DND-41 (cell line): ENCODE measurements at regions not wholly inside any gene's neighbourhood (a gene's known extent, or its start where the extent isn't known, plus 50 kb on each side); places are given as distances from the start of the nearest gene placed in this dataset.

Source experiments
- ATAC-seq: fragments of 200-7000 bp; cut with Tn5 transposase; 3 replicates; pipeline ENCODE4 v1.9.1; 2021; ENCODE audit warnings: low read depth; ENCODE audit not compliant: insufficient read depth
- DNase-seq: peaks from one replicate; pipeline ENCODE4 v3.0.0-alpha.2; 2020
- H2AFZ ChIP-seq: 2 replicates; pipeline ENCODE4 v1.6.0; 2012; ENCODE audit warnings: low read depth, low read length
- H3K27ac ChIP-seq: 2 replicates; pipeline ENCODE4 v1.5.1; 2012; ENCODE audit warnings: low read length, inconsistent platforms
- H3K27me3 ChIP-seq: fragments of 200-600 bp; sonication (generic); 2 replicates; pipeline ENCODE4 v1.6.0; 2012; ENCODE audit warnings: low read length, mild to moderate bottlenecking, inconsistent platforms; ENCODE audit not compliant: insufficient read depth, poor library complexity
- H3K36me3 ChIP-seq: 2 replicates; pipeline ENCODE4 v1.5.1; 2012; ENCODE audit warnings: low read length, inconsistent platforms; ENCODE audit not compliant: insufficient read depth
- H3K4me1 ChIP-seq: 2 replicates; pipeline ENCODE4 v1.5.1; 2012; ENCODE audit warnings: mild to moderate bottlenecking, low read length; ENCODE audit not compliant: insufficient read depth
- H3K4me2 ChIP-seq: 2 replicates; pipeline ENCODE4 v1.6.0; 2012; ENCODE audit warnings: mild to moderate bottlenecking, moderate library complexity, low read length, inconsistent platforms; ENCODE audit not compliant: insufficient read depth
- H3K4me3 ChIP-seq, 2 experiments: fragments of 200-600 bp in 1 of 2; shearing (Covaris generic) in 1 of 2; 2 replicates each; pipeline ENCODE4 v1.5.1; 2012 to 2016; ENCODE audit warnings: inconsistent platforms in 2 of 2, low read length in 2 of 2, mild to moderate bottlenecking in 2 of 2, low read depth in 1 of 2, moderate library complexity in 1 of 2
- H3K79me2 ChIP-seq: 2 replicates; pipeline ENCODE4 v1.6.0; 2012; ENCODE audit warnings: low read length, inconsistent platforms; ENCODE audit not compliant: insufficient read depth
- H3K9ac ChIP-seq: 2 replicates; pipeline ENCODE4 v1.6.0; 2012; ENCODE audit warnings: low read depth, mild to moderate bottlenecking, inconsistent platforms, low read length, moderate library complexity
- H3K9me3 ChIP-seq: 2 replicates; pipeline ENCODE4 v1.5.1; 2012; ENCODE audit warnings: low read length, moderate library complexity, mild to moderate bottlenecking, inconsistent platforms; ENCODE audit not compliant: insufficient read depth, severe bottlenecking
- H4K20me1 ChIP-seq: 2 replicates; pipeline ENCODE4 v1.6.0; 2012; ENCODE audit warnings: low read length; ENCODE audit not compliant: insufficient read depth
- EZH2 ChIP-seq: IDR thresholded peaks from 3 replicates; pipeline ENCODE4 v1.6.1; 2012; ENCODE audit warnings: borderline replicate concordance, low read depth, mild to moderate bottlenecking, moderate library complexity, low read length, inconsistent platforms; ENCODE audit not compliant: severe bottlenecking
- TF ChIP-seq, protein P1 (sequence below): IDR thresholded peaks from 2 replicates; pipeline ENCODE4 v1.5.1; 2012; ENCODE audit warnings: borderline replicate concordance, low read length, moderate library complexity, mild to moderate bottlenecking; ENCODE audit not compliant: poor library complexity, severe bottlenecking; ENCODE audit errors: extremely low read depth

DNA sequence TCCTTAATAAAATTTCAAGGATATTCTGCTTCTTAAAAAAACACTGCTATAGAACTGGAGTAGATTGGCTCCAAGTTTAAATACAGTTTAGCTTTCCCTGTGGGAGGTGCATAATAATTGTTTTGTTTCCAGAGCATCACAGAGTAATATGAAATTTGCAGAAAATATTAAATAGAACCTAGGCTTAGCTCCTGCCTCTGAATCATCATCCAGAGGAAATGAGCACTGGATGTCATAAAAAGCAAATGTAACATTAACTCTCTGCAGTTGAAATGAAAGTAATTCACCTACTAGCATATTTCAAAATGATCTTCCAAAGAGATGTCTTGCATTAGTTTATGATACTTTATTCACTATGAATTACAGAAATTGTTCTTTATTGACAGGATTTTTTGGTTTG, 769.8 kb downstream of the C12orf50 start:
- H3K27me3 ChIP-seq = no peaks in the 10 kb centered on the region
- H3K9ac ChIP-seq = no peak overlapping the region
- H2AFZ ChIP-seq = no peak overlapping the region
- H3K4me3 ChIP-seq = no peak overlapping the region
- no peaks in the 10 kb centered on the region for H3K79me2 ChIP-seq
- H3K9me3 ChIP-seq = no peaks in the 10 kb centered on the region
- H3K4me1 ChIP-seq = no peaks in the 10 kb centered on the region
- ATAC-seq (no peak), DNase-seq (no peak)
- H3K36me3 ChIP-seq = no peaks in the 10 kb centered on the region
- H4K20me1 ChIP-seq = no peaks in the 10 kb centered on the region
- TF ChIP-seq, protein P1, sequence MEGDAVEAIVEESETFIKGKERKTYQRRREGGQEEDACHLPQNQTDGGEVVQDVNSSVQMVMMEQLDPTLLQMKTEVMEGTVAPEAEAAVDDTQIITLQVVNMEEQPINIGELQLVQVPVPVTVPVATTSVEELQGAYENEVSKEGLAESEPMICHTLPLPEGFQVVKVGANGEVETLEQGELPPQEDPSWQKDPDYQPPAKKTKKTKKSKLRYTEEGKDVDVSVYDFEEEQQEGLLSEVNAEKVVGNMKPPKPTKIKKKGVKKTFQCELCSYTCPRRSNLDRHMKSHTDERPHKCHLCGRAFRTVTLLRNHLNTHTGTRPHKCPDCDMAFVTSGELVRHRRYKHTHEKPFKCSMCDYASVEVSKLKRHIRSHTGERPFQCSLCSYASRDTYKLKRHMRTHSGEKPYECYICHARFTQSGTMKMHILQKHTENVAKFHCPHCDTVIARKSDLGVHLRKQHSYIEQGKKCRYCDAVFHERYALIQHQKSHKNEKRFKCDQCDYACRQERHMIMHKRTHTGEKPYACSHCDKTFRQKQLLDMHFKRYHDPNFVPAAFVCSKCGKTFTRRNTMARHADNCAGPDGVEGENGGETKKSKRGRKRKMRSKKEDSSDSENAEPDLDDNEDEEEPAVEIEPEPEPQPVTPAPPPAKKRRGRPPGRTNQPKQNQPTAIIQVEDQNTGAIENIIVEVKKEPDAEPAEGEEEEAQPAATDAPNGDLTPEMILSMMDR = no peak
- TF ChIP-seq EZH2 = no peak
- no peak overlapping the region for H3K27ac ChIP-seq
- no peak overlapping the region for H3K4me2 ChIP-seq

- no peak for ATAC-seq
- Histone ChIP-seq H3K9ac (no peak overlapping the region), H3K4me3 (no peak overlapping the region), H3K4me1 (no peaks in the 10 kb centered on the region), H3K9me3 (no peaks in the 10 kb centered on the region), H4K20me1 (no peaks in the 10 kb centered on the region), H3K27ac (no peak overlapping the region), H3K4me2 (no peak overlapping the region), H3K27me3 (no peaks in the 10 kb centered on the region), H3K36me3 (no peaks in the 10 kb centered on the region), H3K79me2 (no peaks in the 10 kb centered on the region), H2AFZ (no peak overlapping the region)
- TF ChIP-seq EZH2 = no peak
- TF ChIP-seq, protein P1 = no peak
- no peak for DNase-seq
These were observed 774.7 kb downstream of the C12orf50 start for GRCh38 chr12:87254381-87255030.

DNA sequence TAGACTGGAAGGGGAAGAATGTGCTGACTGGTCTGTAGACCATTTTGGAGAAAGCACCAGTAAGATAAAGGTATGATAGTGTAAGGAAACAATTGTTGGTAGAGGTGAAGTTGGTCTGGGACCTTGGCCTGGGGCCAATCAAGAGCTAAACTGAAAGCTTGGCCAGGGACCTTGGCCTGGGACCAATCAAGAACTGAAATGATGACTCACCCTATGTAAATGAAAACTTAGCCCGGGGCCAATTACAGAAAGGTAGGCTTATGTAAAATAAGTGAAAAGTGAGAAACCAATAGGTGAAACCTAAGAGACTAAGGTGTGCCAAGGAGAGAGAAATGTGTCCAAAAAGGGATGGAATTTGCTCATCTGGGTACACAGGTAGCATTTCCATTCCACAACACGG, 776.0 kb downstream of the C12orf50 start:
- no peaks in the 10 kb centered on the region for H3K27me3 ChIP-seq
- ATAC-seq (no peak), DNase-seq (no peak)
- no peak overlapping the region for H3K9ac ChIP-seq
- TF ChIP-seq, protein P1 = no peak
- no peak for TF ChIP-seq EZH2
- no peaks in the 10 kb centered on the region for H3K36me3 ChIP-seq
- H2AFZ ChIP-seq = no peak overlapping the region
- H3K9me3 ChIP-seq = no peaks in the 10 kb centered on the region
- H3K4me2 ChIP-seq = no peak overlapping the region
- H3K4me3 ChIP-seq = no peak overlapping the region
- H3K27ac ChIP-seq = no peak overlapping the region
- H4K20me1 ChIP-seq = no peaks in the 10 kb centered on the region
- no peaks in the 10 kb centered on the region for H3K79me2 ChIP-seq
- no peaks in the 10 kb centered on the region for H3K4me1 ChIP-seq
